HG02973 (cell line): ENCODE measurements at regions not wholly inside any gene's neighbourhood (a gene's known extent, or its start where the extent isn't known, plus 50 kb on each side); places are given as distances from the start of the nearest gene placed in this dataset.
"Not testable (repeated sequence)": the region's sequence is repeated elsewhere in the genome, so short reads cannot be mapped to it uniquely, and the experiment has no call there.

Experiments
- ATAC-seq: cut with Tn5 transposase; IDR thresholded peaks from one replicate; pipeline ENCODE4 v1.9.1; 2021; ENCODE audit warnings: moderate library complexity; ENCODE audit not compliant: unreplicated experiment

- no peak for ATAC-seq
Observed at GRCh38 chr2:21754164-21754788, 630.5 kb downstream of the TDRD15 start.

GRCh38 chr2:21757805-21758430 is 634.1 kb downstream of the TDRD15 start:
- ATAC-seq: no peak

- ATAC-seq: no peak
Observed at GRCh38 chr2:21759819-21760218, 636.1 kb downstream of the TDRD15 start.

- ATAC-seq: no peak
Observed at GRCh38 chr2:21761361-21761760, 637.6 kb downstream of the TDRD15 start.

- ATAC-seq: no peak
Observed at GRCh38 chr2:21763501-21763900, 639.7 kb downstream of the TDRD15 start.

- ATAC-seq: no peak
Observed at GRCh38 chr2:21770787-21771186, 647.0 kb downstream of the TDRD15 start.

- ATAC-seq: no peak
Observed at GRCh38 chr2:21772624-21773023, 648.9 kb downstream of the TDRD15 start.

GRCh38 chr2:21773168-21773567 is 649.4 kb downstream of the TDRD15 start:
- no peak for ATAC-seq

GRCh38 chr2:21774691-21775368 is 651.1 kb downstream of the TDRD15 start:
- ATAC-seq: no peak

GRCh38 chr2:21779786-21780185 is 656.0 kb downstream of the TDRD15 start:
- ATAC-seq: no peak

GRCh38 chr2:21781962-21782361 is 658.2 kb downstream of the TDRD15 start:
- no peak for ATAC-seq

GRCh38 chr2:21782866-21783265 is 659.1 kb downstream of the TDRD15 start:
- no peak for ATAC-seq

- no peak for ATAC-seq
Observed at GRCh38 chr2:21787941-21788340, 664.2 kb downstream of the TDRD15 start.

GRCh38 chr2:21790311-21790710 is 666.5 kb downstream of the TDRD15 start:
- not testable (repeated sequence) for ATAC-seq

- ATAC-seq: no peak
Observed at GRCh38 chr2:21792571-21792970, 668.8 kb downstream of the TDRD15 start.

- no peak for ATAC-seq
Observed at GRCh38 chr2:21793461-21793860, 669.7 kb downstream of the TDRD15 start.

- ATAC-seq: no peak
Observed at GRCh38 chr2:21794611-21795010, 670.8 kb downstream of the TDRD15 start.

- ATAC-seq: no peak
Observed at GRCh38 chr2:21800356-21800755, 676.6 kb downstream of the TDRD15 start.

GRCh38 chr2:21803550-21803949 is 679.8 kb downstream of the TDRD15 start:
- ATAC-seq: no peak

GRCh38 chr2:21804151-21804550 is 680.4 kb downstream of the TDRD15 start:
- ATAC-seq: no peak

- no peak for ATAC-seq
Observed at GRCh38 chr2:21811541-21811940, 687.8 kb downstream of the TDRD15 start.

- ATAC-seq: no peak
Observed at GRCh38 chr2:21812766-21813165, 689.0 kb downstream of the TDRD15 start.
